Middle frontal gyrus (tissue), 1 donor: ENCODE measurements at regions not wholly inside any gene's neighbourhood (a gene's known extent, or its start where the extent isn't known, plus 50 kb on each side); places are given as distances from the start of the nearest gene placed in this dataset.
A peak's percentile ranks its signal among the peaks of the same experiment; 100 is the strongest.

Experiments used
- DNase-seq: peaks from one replicate; pipeline ENCODE4 v3.0.0-alpha.2; 2015; ENCODE audit warnings: low spot score; ENCODE audit errors: extremely low spot score

DNA sequence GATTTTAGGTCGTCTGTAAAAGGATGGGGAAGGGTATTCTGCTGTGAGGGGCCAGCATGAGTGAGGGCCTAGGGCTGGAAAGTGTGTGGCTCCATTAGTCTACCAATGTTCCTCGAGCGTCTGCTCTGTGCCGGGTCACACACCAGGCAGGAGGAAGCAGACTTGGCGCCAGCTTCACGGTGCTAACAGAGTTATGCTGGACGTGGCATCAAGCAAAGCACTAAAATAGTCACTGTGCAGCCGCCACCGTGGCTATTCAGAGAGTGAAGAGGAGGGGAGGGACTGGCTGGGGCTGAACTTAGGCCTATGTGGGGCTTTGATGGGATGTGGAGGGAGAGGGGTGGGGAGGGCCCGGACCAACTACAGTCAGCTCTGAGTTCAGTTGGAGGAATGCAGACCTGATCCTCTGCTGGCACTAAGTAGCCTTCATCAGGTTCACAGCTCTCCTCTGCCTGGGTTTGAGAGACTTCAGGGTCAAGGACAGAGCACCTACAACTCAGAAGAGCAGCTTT lies 83.9 kb upstream of the MSX1 start:
- no peak for DNase-seq

DNA sequence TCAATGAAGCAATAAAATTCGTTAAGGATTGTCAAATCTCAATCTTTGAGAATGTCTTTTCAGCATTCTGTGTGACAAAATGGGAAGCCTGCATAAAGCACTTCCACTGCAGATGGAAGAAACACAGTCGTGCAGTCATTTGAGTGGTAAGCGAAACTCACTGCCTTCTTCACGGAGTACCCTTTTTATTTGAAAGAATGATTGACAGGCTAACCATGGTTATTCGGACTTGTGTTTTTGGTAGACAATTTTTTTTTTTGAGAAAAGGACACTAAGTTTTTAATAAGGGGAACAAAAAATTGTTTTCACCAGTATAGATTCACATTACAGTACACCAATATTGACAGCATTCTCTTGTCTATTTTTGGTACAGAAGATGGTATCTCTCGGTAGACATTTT lies 86.9 kb upstream of the MSX1 start:
- DNase-seq = no peak

GRCh38 chr4:4771160-4771559 lies 88.3 kb upstream of the MSX1 start:
- no peak for DNase-seq

GRCh38 chr4:4770610-4771009 lies 88.9 kb upstream of the MSX1 start:
- no peak for DNase-seq

DNA sequence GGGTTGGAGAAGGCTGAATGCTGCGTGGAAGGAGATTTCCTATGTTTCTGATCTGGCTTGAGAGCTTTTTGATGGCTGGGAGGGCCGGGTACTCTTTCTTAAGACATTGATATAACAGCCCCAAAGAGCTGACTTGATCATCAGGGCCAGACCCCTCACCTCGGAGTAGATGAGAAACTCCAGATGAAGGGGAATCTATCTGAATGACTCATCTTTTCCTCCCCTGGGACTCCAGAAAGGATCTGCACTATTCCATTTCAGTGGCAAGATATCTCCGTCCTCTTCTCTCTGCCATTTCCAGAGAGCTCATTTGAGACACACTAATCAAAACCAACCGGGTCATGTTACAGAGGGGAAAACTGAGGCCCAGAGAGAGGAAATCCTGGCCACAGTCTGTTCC lies 92.9 kb upstream of the MSX1 start:
- no peak for DNase-seq

GRCh38 chr4:4765811-4766210 lies 93.7 kb upstream of the MSX1 start:
- DNase-seq = no peak

DNA sequence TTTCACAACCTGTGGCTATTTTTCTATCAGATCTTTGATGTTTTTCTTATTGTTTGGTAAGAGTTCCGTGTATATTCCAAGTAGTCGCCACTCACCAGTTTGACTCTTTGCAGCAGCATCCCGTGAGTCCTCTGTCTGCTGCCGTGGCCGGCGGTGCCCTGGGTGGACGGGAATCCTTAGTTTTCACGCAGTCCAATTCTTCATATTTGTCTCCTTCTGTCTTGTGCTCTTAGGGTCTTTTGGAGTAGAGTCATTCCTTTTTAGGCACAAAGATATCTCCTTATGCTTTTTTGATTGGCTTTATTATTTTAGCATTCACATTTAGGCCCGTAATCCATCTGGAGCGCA lies 94.9 kb upstream of the MSX1 start:
- no peak for DNase-seq

DNA sequence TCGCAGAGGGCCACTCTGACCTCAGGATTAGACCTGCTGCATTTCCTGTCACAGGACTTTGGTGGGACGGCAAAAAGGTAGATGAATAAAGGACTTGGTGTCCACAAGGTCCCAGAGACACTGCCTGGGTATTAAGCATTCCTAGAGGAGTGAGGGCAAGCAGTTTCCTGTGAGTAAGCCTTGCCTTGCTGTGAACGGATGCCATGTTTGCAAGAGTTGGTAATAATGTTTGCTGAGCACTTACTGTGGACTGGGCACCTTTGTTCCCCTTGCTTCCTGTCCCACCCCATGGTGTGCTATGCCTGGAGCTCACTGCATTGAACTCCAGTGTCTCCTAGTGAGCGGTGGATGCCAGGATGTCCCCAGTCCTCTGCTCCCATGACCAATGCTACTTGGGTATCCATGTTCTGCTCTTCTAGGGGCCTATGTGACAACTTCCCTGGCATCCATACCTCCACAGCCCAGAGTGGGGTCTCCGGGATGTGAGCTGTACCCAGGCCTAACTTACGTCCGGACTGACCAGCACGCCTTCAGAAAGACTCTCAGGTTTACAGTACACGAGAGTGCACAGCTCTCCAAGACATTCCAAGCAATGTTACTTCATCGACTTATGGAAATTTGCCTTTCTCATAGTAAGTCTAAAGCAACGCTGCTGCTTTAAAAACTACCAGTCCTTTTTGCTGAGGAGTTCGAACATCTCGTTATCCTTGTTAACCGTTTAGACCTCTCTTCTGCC lies 95.5 kb upstream of the MSX1 start:
- no peak for DNase-seq

DNA sequence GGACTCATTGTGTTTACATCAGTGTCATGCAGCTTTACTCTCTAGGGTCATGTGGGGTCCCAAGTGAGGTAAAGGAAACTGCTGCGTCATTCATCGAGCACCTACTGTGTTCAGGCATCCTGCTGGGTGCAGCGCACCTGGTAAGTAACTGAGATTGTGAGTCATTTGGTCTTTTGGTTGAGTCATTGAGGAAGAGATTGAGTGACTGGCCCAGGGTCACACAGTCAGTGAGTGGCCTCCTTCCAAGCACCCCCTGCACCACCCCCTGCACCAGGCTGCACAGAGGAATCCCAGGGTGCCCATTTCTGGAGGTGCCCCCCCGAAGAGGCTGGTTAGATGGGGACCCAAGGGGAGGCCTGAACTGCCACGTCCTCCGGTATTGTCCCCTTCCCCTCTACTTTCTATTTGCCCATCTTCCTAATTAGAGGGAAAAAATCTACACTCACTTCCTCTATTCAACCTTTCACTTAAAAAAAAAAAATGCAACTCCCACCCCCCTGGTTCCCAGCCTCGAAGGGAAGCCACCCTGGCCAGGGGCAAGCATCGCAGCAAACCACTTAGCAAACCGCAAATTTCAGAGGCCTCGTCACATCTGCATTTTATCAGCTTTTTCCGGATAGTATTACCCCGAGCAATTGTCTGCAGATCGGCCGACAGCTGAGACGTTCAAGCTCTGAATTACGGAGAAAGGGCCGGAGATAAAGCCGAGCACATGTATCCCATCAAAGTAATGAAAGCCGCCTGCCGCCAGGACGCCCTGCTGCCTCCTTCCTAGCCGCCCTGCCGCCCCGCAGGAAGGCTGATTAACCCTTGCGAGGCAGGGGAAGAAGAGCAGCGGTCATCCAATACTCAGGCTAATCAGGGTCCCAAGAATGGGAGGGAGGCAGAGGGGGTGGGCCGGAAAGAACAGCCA lies 96.3 kb upstream of the MSX1 start:
- no peak for DNase-seq

GRCh38 chr4:4762300-4762699 lies 97.2 kb upstream of the MSX1 start:
- no peak for DNase-seq

- peak; percentile 21 for DNase-seq
Observed at GRCh38 chr4:4761128-4761982, 98.1 kb upstream of the MSX1 start.

GRCh38 chr4:4759883-4760282 lies 99.6 kb upstream of the MSX1 start:
- no peak for DNase-seq

- no peak for DNase-seq
Observed at GRCh38 chr4:4759232-4759631, 100.2 kb upstream of the MSX1 start.

DNA sequence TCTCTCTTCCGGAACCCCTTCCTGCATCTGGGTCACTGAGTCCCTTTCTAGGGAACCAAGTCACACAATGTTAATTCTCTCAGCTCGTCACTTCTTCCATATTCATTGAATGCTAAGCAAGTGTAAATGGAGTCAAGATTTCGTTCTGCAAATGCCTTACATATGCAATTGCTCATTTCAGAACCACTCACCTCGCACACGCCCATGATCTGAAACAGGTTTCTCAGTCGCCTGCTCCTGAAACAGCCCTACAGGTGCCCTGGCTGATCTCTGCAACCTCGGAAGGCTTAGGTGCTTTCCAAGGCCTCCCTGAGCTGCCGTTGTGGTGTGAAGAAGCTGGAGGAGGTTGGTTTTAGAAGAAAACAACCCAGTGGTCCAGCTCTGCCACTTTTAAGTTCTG lies 100.8 kb upstream of the MSX1 start:
- no peak for DNase-seq

DNA sequence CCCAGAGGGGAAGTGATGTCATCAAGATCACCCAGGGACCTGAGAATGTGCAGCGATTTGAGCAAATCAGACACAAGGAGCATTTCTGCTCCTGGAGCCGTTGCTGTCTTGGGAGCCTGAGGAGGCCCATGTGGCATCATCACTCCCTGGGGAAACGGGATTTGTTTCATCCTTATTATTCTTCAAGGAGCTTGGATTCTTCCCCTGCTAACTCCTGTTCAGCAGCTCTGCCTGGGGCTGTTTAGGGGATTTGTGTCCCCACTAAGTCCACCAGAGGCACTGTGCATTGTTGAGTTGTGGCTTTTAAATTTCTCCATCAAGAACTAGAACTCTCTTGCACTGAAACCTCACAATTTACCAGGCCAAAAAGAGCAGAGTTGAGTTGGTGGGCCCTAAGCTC lies 104.2 kb upstream of the MSX1 start:
- DNase-seq = no peak

GRCh38 chr4:4754641-4755040 lies 104.8 kb upstream of the MSX1 start:
- no peak for DNase-seq

- no peak for DNase-seq
Observed at GRCh38 chr4:4753643-4754042, 105.8 kb upstream of the MSX1 start.

DNA sequence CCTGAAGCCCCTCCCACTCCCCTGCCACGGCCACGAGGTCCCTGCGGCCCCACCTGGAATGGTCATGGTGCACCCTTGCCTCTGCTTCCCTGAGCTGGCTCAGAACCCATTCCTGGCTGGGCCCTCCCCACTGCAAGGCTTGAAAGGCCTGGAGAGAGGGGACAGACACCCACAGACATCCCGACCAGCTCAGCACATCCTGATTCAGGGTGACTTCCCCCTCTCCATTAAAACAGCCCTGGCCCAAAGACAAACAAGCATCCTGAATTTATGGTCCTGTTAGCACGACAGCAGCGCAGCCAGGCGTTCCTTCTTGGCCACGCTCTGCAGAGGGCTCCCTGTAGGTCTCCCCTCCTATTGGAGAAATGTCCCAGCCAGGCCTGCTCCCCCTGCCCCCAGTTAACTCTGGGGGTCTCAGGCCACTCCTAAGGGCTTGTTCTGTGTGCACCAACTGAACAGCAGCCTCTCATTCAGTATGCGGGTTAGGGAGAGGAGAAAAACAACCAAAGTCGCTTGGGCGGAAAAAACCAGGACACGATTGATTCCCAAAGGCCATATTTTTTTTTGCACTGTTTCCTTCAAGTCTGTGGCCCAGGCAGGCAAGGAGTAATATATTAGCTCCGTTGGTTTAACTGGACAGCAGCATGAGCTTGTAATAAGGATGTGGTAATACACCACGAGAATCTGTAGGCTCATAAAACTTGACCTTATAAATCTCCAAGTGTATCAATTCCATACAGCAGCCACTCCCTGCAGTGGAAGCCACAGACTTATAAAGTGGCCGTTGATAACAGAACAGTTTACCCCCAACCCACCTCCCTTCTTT lies 106.7 kb upstream of the MSX1 start:
- DNase-seq = no peak

DNA sequence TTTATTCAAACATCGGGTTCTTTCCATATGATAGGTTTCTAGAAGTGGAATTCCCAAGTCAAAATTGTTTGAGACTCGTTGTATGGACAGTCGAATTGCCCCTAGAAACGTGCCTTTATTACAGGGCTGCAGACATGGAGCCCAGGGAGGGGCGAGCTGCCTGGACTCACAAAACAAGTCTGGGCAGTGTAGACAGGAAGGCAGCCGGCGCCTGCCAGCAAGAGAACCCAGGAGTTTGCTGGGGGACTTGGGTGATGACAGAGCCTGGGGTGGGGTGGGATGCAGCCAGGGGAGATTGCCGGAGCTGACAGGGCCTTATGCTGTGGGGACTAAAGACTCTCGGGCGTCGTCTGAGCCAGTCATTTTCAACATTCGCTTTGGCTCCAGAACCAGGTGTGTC lies 107.4 kb upstream of the MSX1 start:
- DNase-seq = no peak

GRCh38 chr4:4750187-4750586 lies 109.3 kb upstream of the MSX1 start:
- no peak for DNase-seq

DNA sequence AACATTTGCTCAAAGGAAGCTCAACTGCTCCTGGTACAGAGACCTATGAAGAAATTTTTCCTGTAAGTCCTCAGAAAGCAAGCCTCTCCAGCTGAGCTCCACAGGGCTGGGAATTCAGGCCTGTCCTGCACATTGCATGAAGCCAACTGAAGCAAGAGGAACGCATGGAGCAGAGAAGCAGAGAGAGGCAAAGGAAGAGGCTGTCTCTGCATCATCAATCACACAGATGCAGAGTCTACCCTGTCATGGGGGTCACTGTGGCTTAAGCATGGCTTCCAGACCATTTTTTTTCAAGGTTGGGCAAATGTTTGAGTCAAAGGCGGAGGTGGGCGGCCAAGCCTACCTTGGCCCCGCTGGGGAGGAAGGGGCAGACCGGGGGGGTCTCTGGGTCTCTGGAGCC lies 110.3 kb upstream of the MSX1 start:
- DNase-seq = no peak
